OCI-LY1 (cell line): ENCODE measurements at regions not wholly inside any gene's neighbourhood (a gene's known extent, or its start where the extent isn't known, plus 50 kb on each side); places are given as distances from the start of the nearest gene placed in this dataset.

Experiments
- H2AFZ ChIP-seq: fragments of 200-600 bp; sonication (generic), shearing (Covaris generic); 2 replicates; pipeline ENCODE4 v1.6.0; 2014; ENCODE audit warnings: antibody characterized with exemption, mild to moderate bottlenecking, low read length
- H3F3A ChIP-seq: fragments of 200-600 bp; sonication (generic), shearing (Covaris generic); 2 replicates; pipeline ENCODE4 v1.6.0; 2014; ENCODE audit warnings: mild to moderate bottlenecking, antibody characterized with exemption, low read length, moderate library complexity; ENCODE audit not compliant: insufficient read depth
- H3K27ac ChIP-seq: fragments of 200-600 bp; sonication (generic); 2 replicates; pipeline ENCODE4 v1.5.1; 2014; ENCODE audit warnings: low read length, mixed run types, mild to moderate bottlenecking, low read depth; ENCODE audit not compliant: poor library complexity, severe bottlenecking
- H3K27me3 ChIP-seq: fragments of 200-600 bp; sonication (generic); 2 replicates; pipeline ENCODE4 v1.6.0; 2014; ENCODE audit warnings: antibody characterized with exemption, mild to moderate bottlenecking, low read length, moderate library complexity; ENCODE audit not compliant: insufficient read depth
- H3K36me3 ChIP-seq: fragments of 200-600 bp; sonication (generic); 2 replicates; pipeline ENCODE4 v1.6.1; 2014; ENCODE audit warnings: mild to moderate bottlenecking, antibody characterized with exemption, low read length, moderate library complexity, mixed read lengths; ENCODE audit not compliant: insufficient read depth
- H3K4me1 ChIP-seq: fragments of 200-600 bp; sonication (generic); 2 replicates; pipeline ENCODE4 v1.5.1; 2014; ENCODE audit warnings: mild to moderate bottlenecking, low read length, moderate library complexity; ENCODE audit not compliant: insufficient read depth, severe bottlenecking
- H3K4me2 ChIP-seq: fragments of 200-600 bp; sonication (generic), shearing (Covaris generic); 2 replicates; pipeline ENCODE4 v1.6.1; 2014; ENCODE audit warnings: low read length
- H3K4me3 ChIP-seq: fragments of 200-600 bp; sonication (generic); 2 replicates; pipeline ENCODE4 v1.5.1; 2014; ENCODE audit warnings: low read length, low read depth, mild to moderate bottlenecking, mixed read lengths; ENCODE audit not compliant: poor library complexity, severe bottlenecking
- H3K79me2 ChIP-seq: fragments of 200-600 bp; shearing (Covaris generic); 2 replicates; pipeline ENCODE4 v1.6.1; 2016; ENCODE audit warnings: mixed run types, low read length, mixed read lengths; ENCODE audit not compliant: insufficient read depth
- H3K9ac ChIP-seq: fragments of 200-600 bp; sonication (generic), shearing (Covaris generic); 2 replicates; pipeline ENCODE4 v1.6.1; 2014; ENCODE audit warnings: mild to moderate bottlenecking, low read length, mixed read lengths
- H3K9me2 ChIP-seq: fragments of 200-600 bp; sonication (generic), shearing (Covaris generic); 2 replicates; pipeline ENCODE4 v1.6.1; 2014; ENCODE audit warnings: low read depth, mild to moderate bottlenecking, low read length, mixed read lengths
- H3K9me3 ChIP-seq: fragments of 200-600 bp; shearing (Covaris generic); 2 replicates; pipeline ENCODE4 v1.6.1; 2014; ENCODE audit warnings: low read length, mixed read lengths
- H4K20me1 ChIP-seq: fragments of 200-600 bp; sonication (generic), shearing (Covaris generic); 2 replicates; pipeline ENCODE4 v1.6.0; 2016; ENCODE audit warnings: mild to moderate bottlenecking, low read length; ENCODE audit not compliant: insufficient read depth
- CTCF ChIP-seq: fragments of 200-600 bp; sonication (generic), shearing (Covaris generic); IDR thresholded peaks from 2 replicates; pipeline ENCODE4 v1.5.1; 2017; ENCODE audit warnings: mild to moderate bottlenecking, antibody characterized with exemption, low read length, moderate library complexity, mixed read lengths
- EZH2 ChIP-seq: fragments of 200-600 bp; sonication (generic), shearing (Covaris generic); IDR thresholded peaks from 2 replicates; pipeline ENCODE4 v1.8.0; 2017; ENCODE audit warnings: borderline replicate concordance, mixed run types, mild to moderate bottlenecking, antibody characterized with exemption, low read length, moderate library complexity, mixed read lengths

GRCh38 chr16:65519402-65519801 lies 397.5 kb upstream of the CDH11 start:
- H2AFZ ChIP-seq = no peak overlapping the region
- H4K20me1 ChIP-seq = no peaks in the 10 kb centered on the region
- no peaks in the 10 kb centered on the region for H3K9me3 ChIP-seq
- no peak overlapping the region for H3K9ac ChIP-seq
- 0 out of 2 replicates have a peak, but pooled peaks cover 2% of the 10 kb centered on the region for H3K27me3 ChIP-seq
- H3K36me3 ChIP-seq = no peaks in the 10 kb centered on the region
- H3K4me1 ChIP-seq = no peaks in the 10 kb centered on the region
- no peak overlapping the region for H3K4me2 ChIP-seq
- H3F3A ChIP-seq = no peaks in the 10 kb centered on the region
- no peak overlapping the region for H3K4me3 ChIP-seq
- H3K79me2 ChIP-seq = no peaks in the 10 kb centered on the region
- H3K27ac ChIP-seq = no peak overlapping the region
- TF ChIP-seq CTCF = no peak
- no peaks in the 10 kb centered on the region for H3K9me2 ChIP-seq

GRCh38 chr16:65515193-65515592 lies 393.3 kb upstream of the CDH11 start:
- Histone ChIP-seq H3K36me3 (no peaks in the 10 kb centered on the region), H3K9me3 (no peaks in the 10 kb centered on the region), H3K79me2 (no peaks in the 10 kb centered on the region), H3K27ac (no peak overlapping the region), H4K20me1 (no peaks in the 10 kb centered on the region), H3K9me2 (no peaks in the 10 kb centered on the region), H3K4me1 (no peaks in the 10 kb centered on the region), H2AFZ (no peak overlapping the region), H3K4me3 (no peak overlapping the region), H3F3A (no peaks in the 10 kb centered on the region), H3K4me2 (no peak overlapping the region), H3K9ac (no peak overlapping the region), H3K27me3 (no peaks in the 10 kb centered on the region)
- TF ChIP-seq CTCF (no peak), EZH2 (no peak)

- no peaks in the 10 kb centered on the region for H4K20me1 ChIP-seq
- H3K9me3 ChIP-seq = no peaks in the 10 kb centered on the region
- H3K9me2 ChIP-seq = no peaks in the 10 kb centered on the region
- H3F3A ChIP-seq = no peaks in the 10 kb centered on the region
- no peak overlapping the region for H3K27ac ChIP-seq
- H3K4me2 ChIP-seq = no peak overlapping the region
- no peaks in the 10 kb centered on the region for H3K4me1 ChIP-seq
- no peaks in the 10 kb centered on the region for H3K27me3 ChIP-seq
- H2AFZ ChIP-seq = no peak overlapping the region
- no peak overlapping the region for H3K4me3 ChIP-seq
- TF ChIP-seq CTCF = no peak
- no peak for TF ChIP-seq EZH2
- H3K9ac ChIP-seq = no peak overlapping the region
- H3K79me2 ChIP-seq = no peaks in the 10 kb centered on the region
- no peaks in the 10 kb centered on the region for H3K36me3 ChIP-seq
Observed at GRCh38 chr16:65510850-65511249, 389.0 kb upstream of the CDH11 start.
